ENCODE measurements at regions not wholly inside any gene's neighbourhood (a gene's known extent, or its start where the extent isn't known, plus 50 kb on each side); places are given as distances from the start of the nearest gene placed in this dataset.

- TF ChIP-seq POLR2AphosphoS5 (IDR thresholded peaks at IDR 0.05) (no peak), POLR2A (IDR thresholded peaks at IDR 0.05) (no peak), EP300 (IDR thresholded peaks at IDR 0.05) (no peak)
- TF ChIP-seq, protein P1, sequence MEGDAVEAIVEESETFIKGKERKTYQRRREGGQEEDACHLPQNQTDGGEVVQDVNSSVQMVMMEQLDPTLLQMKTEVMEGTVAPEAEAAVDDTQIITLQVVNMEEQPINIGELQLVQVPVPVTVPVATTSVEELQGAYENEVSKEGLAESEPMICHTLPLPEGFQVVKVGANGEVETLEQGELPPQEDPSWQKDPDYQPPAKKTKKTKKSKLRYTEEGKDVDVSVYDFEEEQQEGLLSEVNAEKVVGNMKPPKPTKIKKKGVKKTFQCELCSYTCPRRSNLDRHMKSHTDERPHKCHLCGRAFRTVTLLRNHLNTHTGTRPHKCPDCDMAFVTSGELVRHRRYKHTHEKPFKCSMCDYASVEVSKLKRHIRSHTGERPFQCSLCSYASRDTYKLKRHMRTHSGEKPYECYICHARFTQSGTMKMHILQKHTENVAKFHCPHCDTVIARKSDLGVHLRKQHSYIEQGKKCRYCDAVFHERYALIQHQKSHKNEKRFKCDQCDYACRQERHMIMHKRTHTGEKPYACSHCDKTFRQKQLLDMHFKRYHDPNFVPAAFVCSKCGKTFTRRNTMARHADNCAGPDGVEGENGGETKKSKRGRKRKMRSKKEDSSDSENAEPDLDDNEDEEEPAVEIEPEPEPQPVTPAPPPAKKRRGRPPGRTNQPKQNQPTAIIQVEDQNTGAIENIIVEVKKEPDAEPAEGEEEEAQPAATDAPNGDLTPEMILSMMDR (IDR thresholded peaks at IDR 0.05), result no peak
Measured at GRCh38 chr13:56923626-56924140, 217.0 kb upstream of the PRR20A start.

All from sigmoid colon (tissue), 4 donors.